IMR-90 (cell line): ENCODE measurements at regions not wholly inside any gene's neighbourhood (a gene's known extent, or its start where the extent isn't known, plus 50 kb on each side); places are given as distances from the start of the nearest gene placed in this dataset.

ENCODE experiments used
- ATAC-seq: fragments of 200-7000 bp; cut with Tn5 transposase; 2 replicates; pipeline ENCODE4 v1.9.1; 2020; ENCODE audit warnings: low read depth, mild to moderate bottlenecking, moderate library complexity
- BruUV-seq: library from RNA; stranded (reverse); fragments of 400-500 nt; replicated peaks from 2 replicates; lab custom pipeline; 2021; lab: Mats Ljungman, UMichigan
- CTCF ChIA-PET: fragments of 300-600 bp; formaldehyde crosslinking; extraction: SDS; loops from one replicate; lab custom pipeline; 2021; ENCODE audit warnings: antibody characterized with exemption; lab: Yijun Ruan, JAX
- POLR2A ChIA-PET: fragments of 300-600 bp; sonication (Branson Sonifier 250); formaldehyde crosslinking; loops from one replicate; lab custom pipeline; 2022; ENCODE audit warnings: antibody characterized with exemption; ENCODE audit not compliant: unreplicated experiment; lab: Charles Lee
- DNase-seq: peaks from one replicate; pipeline ENCODE4 v3.0.0; 2013
- H2AFZ ChIP-seq: replicated peaks from 2 replicates; pipeline ENCODE3; 2013; ENCODE audit warnings: low read length, mild to moderate bottlenecking; ENCODE audit not compliant: poor library complexity
- H2AK5ac ChIP-seq: 2 replicates; pipeline ENCODE4 v1.6.1; 2013; ENCODE audit warnings: low read depth, low read length, inconsistent platforms
- H2AK9ac ChIP-seq: replicated peaks from 2 replicates; pipeline ENCODE3; 2013; ENCODE audit warnings: mild to moderate bottlenecking, low read depth, low read length, moderate library complexity; ENCODE audit not compliant: poor library complexity
- H2BK120ac ChIP-seq: 2 replicates; pipeline ENCODE4 v1.6.1; 2013; ENCODE audit warnings: low read depth, low read length, inconsistent platforms
- H2BK15ac ChIP-seq: 3 replicates; pipeline ENCODE4 v1.6.1; 2013; ENCODE audit warnings: low read depth, low read length, inconsistent platforms
- H2BK20ac ChIP-seq: 2 replicates; pipeline ENCODE4 v1.6.1; 2013; ENCODE audit warnings: low read depth, mild to moderate bottlenecking, inconsistent platforms, low read length, moderate library complexity
- H2BK5ac ChIP-seq: 2 replicates; pipeline ENCODE4 v1.6.1; 2013; ENCODE audit warnings: mild to moderate bottlenecking, low read depth, low read length, inconsistent platforms; ENCODE audit not compliant: poor library complexity, severe bottlenecking
- H3K14ac ChIP-seq: replicated peaks from 2 replicates; pipeline ENCODE4 v1.6.1; 2013; ENCODE audit warnings: low read depth, low read length, inconsistent platforms
- H3K18ac ChIP-seq: 2 replicates; pipeline ENCODE4 v1.6.1; 2013; ENCODE audit warnings: low read depth, low read length, control low read depth
- H3K23ac ChIP-seq: 2 replicates; pipeline ENCODE4 v1.6.1; 2013; ENCODE audit warnings: low read depth, low read length, inconsistent platforms
- H3K27ac ChIP-seq: 2 replicates; pipeline ENCODE4 v1.5.1; 2013; ENCODE audit warnings: mild to moderate bottlenecking, control low read depth, low read length; ENCODE audit not compliant: insufficient read depth
- H3K27me3 ChIP-seq: 2 replicates; pipeline ENCODE4 v1.6.1; 2013; ENCODE audit warnings: low read length; ENCODE audit not compliant: control insufficient read depth, insufficient read depth
- H3K36me3 ChIP-seq: 2 replicates; pipeline ENCODE4 v1.6.1; 2013; ENCODE audit warnings: low read length, mixed read lengths; ENCODE audit not compliant: control insufficient read depth, insufficient read depth
- H3K4ac ChIP-seq: 2 replicates; pipeline ENCODE4 v1.6.1; 2013; ENCODE audit warnings: low read depth, low read length, inconsistent platforms
- H3K4me1 ChIP-seq: 2 replicates; pipeline ENCODE4 v1.6.1; 2013; ENCODE audit warnings: low read length, mixed read lengths; ENCODE audit not compliant: control insufficient read depth, insufficient read depth
- H3K4me2 ChIP-seq: 2 replicates; pipeline ENCODE4 v1.6.1; 2013; ENCODE audit warnings: low read depth, mild to moderate bottlenecking, control low read depth, low read length, moderate library complexity
- H3K4me3 ChIP-seq: 2 replicates; pipeline ENCODE4 v1.5.1; 2013; ENCODE audit warnings: low read depth, mild to moderate bottlenecking, control low read depth, low read length, moderate library complexity; ENCODE audit not compliant: insufficient read depth
- H3K56ac ChIP-seq: 2 replicates; pipeline ENCODE4 v1.6.1; 2013; ENCODE audit warnings: low read length, inconsistent platforms; ENCODE audit not compliant: insufficient read depth; ENCODE audit errors: extremely low read depth
- H3K79me1 ChIP-seq, 2 experiments: 2 replicates each; pipeline ENCODE4 v1.6.1; 2013; ENCODE audit warnings: low read length in 2 of 2, inconsistent platforms in 1 of 2, low read depth in 1 of 2
- H3K9ac ChIP-seq: 2 replicates; pipeline ENCODE4 v1.6.1; 2013; ENCODE audit warnings: low read depth, low read length, control low read depth
- H3K9me1 ChIP-seq: 2 replicates; pipeline ENCODE4 v1.6.1; 2013; ENCODE audit warnings: low read length, inconsistent platforms; ENCODE audit not compliant: insufficient read depth
- H3K9me3 ChIP-seq: 2 replicates; pipeline ENCODE4 v1.6.1; 2013; ENCODE audit warnings: low read length; ENCODE audit not compliant: control insufficient read depth, insufficient read depth
- H4K20me1 ChIP-seq: 2 replicates; pipeline ENCODE4 v1.6.1; 2013; ENCODE audit warnings: low read length, inconsistent platforms; ENCODE audit not compliant: insufficient read depth
- H4K5ac ChIP-seq: 2 replicates; pipeline ENCODE4 v1.6.1; 2013; ENCODE audit warnings: mild to moderate bottlenecking, low read depth, low read length, control low read depth
- H4K8ac ChIP-seq, 2 experiments: 2 replicates each; pipeline ENCODE4 v1.6.1; 2013; ENCODE audit warnings: low read depth in 2 of 2, low read length in 2 of 2, control low read depth in 1 of 2, inconsistent platforms in 1 of 2
- H4K91ac ChIP-seq: 2 replicates; pipeline ENCODE4 v1.6.1; 2013; ENCODE audit warnings: low read depth, low read length, inconsistent platforms; ENCODE audit not compliant: insufficient read depth
- BHLHE40 ChIP-seq: fragments of 150-350 bp; IDR thresholded peaks from 2 replicates; pipeline ENCODE4 v1.6.1; 2016; ENCODE audit warnings: mild to moderate bottlenecking, low read depth, low read length
- CEBPB ChIP-seq: IDR thresholded peaks from 2 replicates; pipeline ENCODE4 v1.6.1; 2012; ENCODE audit warnings: low read depth, low read length, improper control_type of control experiment
- MAFK ChIP-seq: IDR thresholded peaks from 2 replicates; pipeline ENCODE4 v1.6.1; 2012; ENCODE audit warnings: low read depth, low read length, improper control_type of control experiment
- MAZ ChIP-seq: IDR thresholded peaks from 2 replicates; pipeline ENCODE4 v1.6.1; 2012; ENCODE audit warnings: low read depth, mild to moderate bottlenecking, low read length, improper control_type of control experiment, moderate library complexity, borderline replicate concordance
- NFE2L2 ChIP-seq: fragments of 150-350 bp; IDR thresholded peaks from 2 replicates; pipeline ENCODE4 v1.6.1; 2016; ENCODE audit warnings: low read depth, mild to moderate bottlenecking, low read length
- POLR2A ChIP-seq: IDR thresholded peaks from 2 replicates; pipeline ENCODE4 v1.6.1; 2012; ENCODE audit warnings: mild to moderate bottlenecking, low read depth, low read length
- RCOR1 ChIP-seq: IDR thresholded peaks from 2 replicates; pipeline ENCODE4 v1.6.1; 2012; ENCODE audit warnings: mild to moderate bottlenecking, low read length, improper control_type of control experiment; ENCODE audit not compliant: insufficient replicate concordance
- SMC3 ChIP-seq: fragments of 150-350 bp; IDR thresholded peaks from 2 replicates; pipeline ENCODE4 v1.6.1; 2016; ENCODE audit warnings: low read depth, mild to moderate bottlenecking, antibody characterized with exemption, low read length, moderate library complexity
- WGBS, 2 experiments: methylation state at CpG; one replicate each; pipeline versions ENCODE4 v1.1.5 to v1.1.7; 2013; ENCODE audit warnings: missing lambda C conversion rate in 2 of 2; ENCODE audit not compliant: insufficient read length in 1 of 2; ENCODE audit errors: extremely low coverage in 2 of 2; 5-methylcytosine and 5-hydroxymethylcytosine counted together
- dilution Hi-C: fragments of 300-500 bp; cut with HindIII; formaldehyde crosslinking; loops from one replicate; pipeline ENCODE4 v1.14.3; 2018; ENCODE audit warnings: low sequenced_read_pairs; ENCODE audit not compliant: unreplicated experiment
- in situ Hi-C: fragments of 300-500 bp; cut with MboI; formaldehyde crosslinking; loops from 3 replicates; pipeline ENCODE4 v1.14.3; 2019; ENCODE audit warnings: low sequenced_read_pairs, inconsistent platforms, mixed read lengths
- intact Hi-C: fragments of 100-400 bp; cut with micrococcal nuclease; formaldehyde crosslinking; loops from 2 replicates; pipeline ENCODE4 v1.10.0; 2022
- TF ChIP-seq, protein P1 (sequence below): fragments of 150-350 bp; IDR thresholded peaks from 2 replicates; pipeline ENCODE4 v1.6.1; 2016; ENCODE audit warnings: low read depth, mild to moderate bottlenecking, low read length, moderate library complexity, borderline replicate concordance
- TF ChIP-seq, protein P2 (sequence below): fragments of 150-350 bp; IDR thresholded peaks from 2 replicates; pipeline ENCODE4 v1.6.1; 2017; ENCODE audit warnings: mild to moderate bottlenecking, antibody characterized with exemption, low read length, low read depth

DNA sequence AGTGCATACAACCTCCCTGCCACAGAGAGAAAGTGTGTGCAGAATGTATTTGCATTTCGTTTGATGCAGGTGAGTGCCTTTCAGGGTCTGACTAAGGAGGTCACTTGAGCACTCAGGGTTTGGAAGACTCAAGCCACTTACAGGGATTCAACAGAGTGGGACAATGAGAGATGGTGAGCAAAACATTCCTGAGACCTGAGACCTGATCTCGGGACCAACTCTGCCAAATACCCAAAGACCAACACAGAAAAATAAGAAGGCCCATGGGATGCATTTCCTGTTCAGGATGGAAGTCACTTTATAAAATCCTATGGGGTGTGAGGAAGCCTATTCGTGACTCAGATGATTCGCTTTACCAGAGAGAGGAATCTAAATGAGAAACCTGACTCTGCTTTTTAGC is 65.2 kb upstream of the LARGE1 start:
- no peak overlapping the region for H3K27ac ChIP-seq
- ChIA-PET CTCF (interaction anchor here (0.7 kb wide), 1 partner anchor 1169 kb away, joined by 3 read pairs; no protein-coding TSS in a partner anchor), POLR2A (no interaction called here)
- ATAC-seq (no peak), DNase-seq (no peak)
- peaks cover 19% of the 10 kb centered on the region for H3K9me3 ChIP-seq
- H3K9me1 ChIP-seq: no peaks in the 10 kb centered on the region
- WGBS, 2 experiments: no CpG with 5 or more reads among the region's 4 CpGs
- H3K56ac ChIP-seq: no peak overlapping the region
- H2AFZ ChIP-seq: no peak overlapping the region
- no peaks in the 10 kb centered on the region for H4K20me1 ChIP-seq
- in situ Hi-C loops (no loop called here), dilution Hi-C loops (no loop called here), intact Hi-C loops (no loop called here)
- H3K36me3 ChIP-seq: no peaks in the 10 kb centered on the region
- H3K4me3 ChIP-seq: no peak overlapping the region
- no peaks in the 10 kb centered on the region for H3K4me1 ChIP-seq
- H3K4ac ChIP-seq: no peak overlapping the region
- no TSS peak for BruUV-seq
- no peaks in the 10 kb centered on the region for H3K27me3 ChIP-seq
- H4K91ac ChIP-seq: no peak overlapping the region
- no peak overlapping the region for H2BK15ac ChIP-seq
- H3K4me2 ChIP-seq: no peak overlapping the region
- H2BK5ac ChIP-seq: no peak overlapping the region
- no peaks in the 10 kb centered on the region for H3K79me1 ChIP-seq
- no peak overlapping the region for H3K18ac ChIP-seq
- H4K5ac ChIP-seq: no peak overlapping the region
- no peak overlapping the region for H2BK120ac ChIP-seq
- H3K9ac ChIP-seq: no peak overlapping the region
- no peak overlapping the region for H2BK20ac ChIP-seq
- TF ChIP-seq MAFK (no peak), NFE2L2 (no peak), SMC3 (no peak), CEBPB (no peak), POLR2A (no peak), BHLHE40 (no peak), MAZ (no peak), RCOR1 (no peak)
- TF ChIP-seq, protein P1, sequence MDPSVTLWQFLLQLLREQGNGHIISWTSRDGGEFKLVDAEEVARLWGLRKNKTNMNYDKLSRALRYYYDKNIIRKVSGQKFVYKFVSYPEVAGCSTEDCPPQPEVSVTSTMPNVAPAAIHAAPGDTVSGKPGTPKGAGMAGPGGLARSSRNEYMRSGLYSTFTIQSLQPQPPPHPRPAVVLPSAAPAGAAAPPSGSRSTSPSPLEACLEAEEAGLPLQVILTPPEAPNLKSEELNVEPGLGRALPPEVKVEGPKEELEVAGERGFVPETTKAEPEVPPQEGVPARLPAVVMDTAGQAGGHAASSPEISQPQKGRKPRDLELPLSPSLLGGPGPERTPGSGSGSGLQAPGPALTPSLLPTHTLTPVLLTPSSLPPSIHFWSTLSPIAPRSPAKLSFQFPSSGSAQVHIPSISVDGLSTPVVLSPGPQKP: no peak
- TF ChIP-seq, protein P2, sequence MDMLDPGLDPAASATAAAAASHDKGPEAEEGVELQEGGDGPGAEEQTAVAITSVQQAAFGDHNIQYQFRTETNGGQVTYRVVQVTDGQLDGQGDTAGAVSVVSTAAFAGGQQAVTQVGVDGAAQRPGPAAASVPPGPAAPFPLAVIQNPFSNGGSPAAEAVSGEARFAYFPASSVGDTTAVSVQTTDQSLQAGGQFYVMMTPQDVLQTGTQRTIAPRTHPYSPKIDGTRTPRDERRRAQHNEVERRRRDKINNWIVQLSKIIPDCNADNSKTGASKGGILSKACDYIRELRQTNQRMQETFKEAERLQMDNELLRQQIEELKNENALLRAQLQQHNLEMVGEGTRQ: no peak
- no peak overlapping the region for H2AK9ac ChIP-seq
- no peak overlapping the region for H3K14ac ChIP-seq
- no peak overlapping the region for H3K23ac ChIP-seq
- no peak overlapping the region for H2AK5ac ChIP-seq
- H4K8ac ChIP-seq: no peak overlapping the region
